Thymus (tissue), 11 donors: ENCODE measurements at regions not wholly inside any gene's neighbourhood (a gene's known extent, or its start where the extent isn't known, plus 50 kb on each side); places are given as distances from the start of the nearest gene placed in this dataset.

ENCODE experiments used
- DNase-seq, 9 donors: peaks; one replicate each; pipeline ENCODE4 v3.0.0-alpha.2; 2013; ENCODE audit warnings: low spot score in 9 of 9, low read depth in 6 of 9, missing footprints in 1 of 9
- H3K27ac ChIP-seq, 2 donors: one replicate each; pipeline ENCODE4 v1.5.1; 2013; ENCODE audit warnings: control low read depth in 1 of 2, low read depth in 1 of 2, low read length in 1 of 2, mild to moderate bottlenecking in 1 of 2, moderate library complexity in 1 of 2
- H3K27me3 ChIP-seq, 2 donors: one replicate each; pipeline ENCODE4 v1.5.1; 2013; ENCODE audit warnings: low read length in 1 of 2; ENCODE audit not compliant: control insufficient read depth in 2 of 2, insufficient read depth in 1 of 2
- H3K36me3 ChIP-seq, 2 donors: one replicate each; pipeline ENCODE4 v1.5.1; 2013; ENCODE audit warnings: low read length in 1 of 2, mild to moderate bottlenecking in 1 of 2, moderate library complexity in 1 of 2; ENCODE audit not compliant: control insufficient read depth in 2 of 2, insufficient read depth in 2 of 2
- H3K4me1 ChIP-seq, 2 donors: one replicate each; pipeline ENCODE4 v1.5.1; 2013; ENCODE audit warnings: low read length in 2 of 2; ENCODE audit not compliant: control insufficient read depth in 2 of 2, insufficient read depth in 2 of 2
- H3K4me3 ChIP-seq, 2 donors: one replicate each; pipeline ENCODE4 v1.5.1; 2013; ENCODE audit warnings: low read length in 2 of 2, control low read depth in 1 of 2, mild to moderate bottlenecking in 1 of 2
- H3K9me3 ChIP-seq, 2 donors: one replicate each; pipeline ENCODE4 v1.5.1; 2013; ENCODE audit warnings: low read length in 1 of 2, mild to moderate bottlenecking in 1 of 2; ENCODE audit not compliant: control insufficient read depth in 2 of 2, insufficient read depth in 1 of 2
- WGBS: extraction: QIAGEN DNeasy Blood & Tissue Kit; methylation state at CpG from one replicate; pipeline ENCODE4 v1.1.7; 2013; 5-methylcytosine and 5-hydroxymethylcytosine counted together
- donor health status: healthy.

DNA sequence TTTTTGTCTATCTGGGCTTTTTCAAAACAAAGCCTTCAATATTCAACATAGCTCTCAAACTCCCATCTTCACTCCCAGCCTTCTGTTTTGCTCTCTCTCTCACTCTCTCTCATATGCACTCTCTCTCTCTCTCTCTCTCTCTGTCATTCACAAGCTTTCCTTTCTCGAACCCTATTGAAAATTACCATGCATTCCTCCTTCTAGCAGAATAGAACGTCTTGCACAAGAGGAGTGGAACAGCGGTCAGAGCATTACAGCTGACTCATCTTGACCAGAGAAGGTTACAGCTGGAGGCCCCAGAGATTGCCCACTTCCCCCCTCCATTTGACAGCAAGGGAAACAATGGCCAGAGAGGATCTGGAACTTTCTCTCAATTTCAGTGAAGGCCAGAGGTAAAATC, 51.0 kb upstream of the LIFR start:
- Histone ChIP-seq H3K36me3 (no peaks in the 10 kb centered on the region), H3K4me3 (no peak overlapping the region), H3K27me3 (no peaks in the 10 kb centered on the region), H3K27ac (no peak overlapping the region), H3K9me3 (no peaks in the 10 kb centered on the region), H3K4me1 (no peaks in the 10 kb centered on the region)
- 10% methylated on average over 3 of the region's 3 CpGs for WGBS
- DNase-seq, result no peak

DNA sequence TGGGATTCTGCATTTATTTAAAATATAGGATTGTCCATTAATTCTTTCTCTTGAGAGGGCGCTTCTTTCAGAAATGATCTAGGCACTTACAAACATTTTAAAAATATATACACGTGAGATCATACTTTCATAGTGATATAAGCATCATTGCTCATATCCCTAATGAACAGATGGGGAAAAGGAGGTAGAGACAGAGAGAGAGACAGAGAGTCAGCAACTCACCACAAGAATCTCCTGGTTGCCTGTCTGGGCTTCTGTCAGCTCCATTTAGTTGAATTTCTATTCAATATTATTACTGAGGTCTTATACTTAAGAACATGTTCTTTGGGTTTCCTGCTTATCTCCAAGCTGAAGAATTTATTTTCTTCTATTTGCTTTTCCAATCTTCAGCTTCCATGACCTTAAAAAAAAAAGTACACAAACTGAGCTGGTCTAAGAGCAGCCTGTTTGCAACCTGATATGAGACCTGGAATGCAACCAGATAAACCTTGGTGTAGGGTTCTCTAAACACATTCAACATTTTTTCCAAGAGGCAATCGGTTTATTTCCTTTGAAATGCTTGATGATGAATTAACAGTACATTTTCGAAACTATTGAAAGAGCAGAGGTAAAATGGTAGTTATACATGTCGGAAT, 51.6 kb upstream of the LIFR start:
- H3K9me3 ChIP-seq, result no peaks in the 10 kb centered on the region
- WGBS, result 90% methylated on average over 5 of the region's 5 CpGs
- H3K4me1 ChIP-seq, result no peaks in the 10 kb centered on the region
- DNase-seq, result no peak
- H3K36me3 ChIP-seq, result no peaks in the 10 kb centered on the region
- no peak overlapping the region for H3K4me3 ChIP-seq
- H3K27ac ChIP-seq, result no peak overlapping the region
- H3K27me3 ChIP-seq, result no peaks in the 10 kb centered on the region

DNA sequence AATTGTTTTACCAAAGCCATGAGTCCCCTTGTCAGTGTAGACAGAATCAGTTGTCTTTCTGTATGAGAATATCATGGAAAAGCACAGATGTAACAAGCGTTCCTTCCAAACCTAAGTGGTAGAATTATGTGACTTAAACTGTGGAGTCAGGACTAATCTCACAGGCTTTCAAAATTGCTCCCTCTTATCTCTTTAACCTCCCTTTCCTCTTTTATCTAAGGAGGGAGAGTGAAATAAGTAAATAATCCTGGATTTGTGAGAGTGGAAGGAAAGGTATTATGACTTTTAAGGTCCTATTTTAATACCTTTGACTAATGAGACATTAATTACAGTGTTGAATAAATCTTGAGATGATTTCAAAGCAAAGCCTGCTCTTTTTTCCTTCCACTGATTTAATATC, 52.4 kb upstream of the LIFR start:
- 96% methylated on average over 1 of the region's 1 CpG for WGBS
- no peak for DNase-seq
- H3K9me3 ChIP-seq, result no peaks in the 10 kb centered on the region
- no peak overlapping the region for H3K4me3 ChIP-seq
- no peaks in the 10 kb centered on the region for H3K36me3 ChIP-seq
- H3K27ac ChIP-seq, result no peak overlapping the region
- H3K4me1 ChIP-seq, result no peaks in the 10 kb centered on the region
- no peaks in the 10 kb centered on the region for H3K27me3 ChIP-seq

DNA sequence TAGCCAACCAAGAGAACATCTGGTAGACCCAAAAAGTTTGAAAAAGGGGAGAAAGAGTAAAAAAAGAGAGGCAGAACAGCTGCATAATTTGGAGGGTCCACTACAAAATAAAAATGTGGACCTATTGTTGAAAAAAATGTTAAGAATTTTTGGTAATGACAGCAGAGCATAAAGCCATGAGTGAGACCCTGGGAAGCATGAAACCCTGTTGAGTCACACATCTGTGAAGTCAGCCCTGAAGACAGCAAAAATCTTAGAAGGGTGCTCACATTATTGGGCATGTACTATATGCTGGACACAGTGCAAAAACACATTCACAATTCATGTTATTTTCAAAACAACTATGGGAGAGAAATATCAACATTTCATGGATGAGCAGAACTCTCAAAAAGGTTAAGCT, 56.4 kb upstream of the LIFR start:
- H3K36me3 ChIP-seq, result no peaks in the 10 kb centered on the region
- H3K4me3 ChIP-seq, result no peak overlapping the region
- H3K4me1 ChIP-seq, result no peaks in the 10 kb centered on the region
- no peak for DNase-seq
- no peaks in the 10 kb centered on the region for H3K27me3 ChIP-seq
- H3K27ac ChIP-seq, result no peak overlapping the region
- no peaks in the 10 kb centered on the region for H3K9me3 ChIP-seq

DNA sequence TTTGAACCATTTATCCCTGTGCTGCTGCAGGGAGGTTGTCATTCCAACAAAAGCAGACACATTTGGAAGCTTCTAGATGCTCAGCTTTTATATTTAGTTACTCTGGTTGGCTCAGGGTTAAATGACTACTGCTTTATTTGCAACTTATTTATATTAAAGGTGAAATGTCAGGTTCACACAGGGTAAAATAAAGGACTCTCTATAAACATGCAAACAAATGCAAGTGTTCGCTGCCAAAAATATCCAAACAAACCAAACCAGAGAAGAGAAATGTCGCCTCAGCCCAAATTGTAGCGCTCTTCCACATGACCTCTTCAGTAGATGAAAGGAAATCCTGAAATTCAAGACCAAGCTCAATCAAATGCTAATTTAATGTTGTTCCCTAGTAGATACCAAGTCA, 57.0 kb upstream of the LIFR start:
- Histone ChIP-seq H3K4me1 (no peaks in the 10 kb centered on the region), H3K4me3 (no peak overlapping the region), H3K27ac (no peak overlapping the region), H3K9me3 (no peaks in the 10 kb centered on the region), H3K36me3 (no peaks in the 10 kb centered on the region), H3K27me3 (no peaks in the 10 kb centered on the region)
- WGBS, result 92% methylated on average over 3 of the region's 3 CpGs
- no peak for DNase-seq

DNA sequence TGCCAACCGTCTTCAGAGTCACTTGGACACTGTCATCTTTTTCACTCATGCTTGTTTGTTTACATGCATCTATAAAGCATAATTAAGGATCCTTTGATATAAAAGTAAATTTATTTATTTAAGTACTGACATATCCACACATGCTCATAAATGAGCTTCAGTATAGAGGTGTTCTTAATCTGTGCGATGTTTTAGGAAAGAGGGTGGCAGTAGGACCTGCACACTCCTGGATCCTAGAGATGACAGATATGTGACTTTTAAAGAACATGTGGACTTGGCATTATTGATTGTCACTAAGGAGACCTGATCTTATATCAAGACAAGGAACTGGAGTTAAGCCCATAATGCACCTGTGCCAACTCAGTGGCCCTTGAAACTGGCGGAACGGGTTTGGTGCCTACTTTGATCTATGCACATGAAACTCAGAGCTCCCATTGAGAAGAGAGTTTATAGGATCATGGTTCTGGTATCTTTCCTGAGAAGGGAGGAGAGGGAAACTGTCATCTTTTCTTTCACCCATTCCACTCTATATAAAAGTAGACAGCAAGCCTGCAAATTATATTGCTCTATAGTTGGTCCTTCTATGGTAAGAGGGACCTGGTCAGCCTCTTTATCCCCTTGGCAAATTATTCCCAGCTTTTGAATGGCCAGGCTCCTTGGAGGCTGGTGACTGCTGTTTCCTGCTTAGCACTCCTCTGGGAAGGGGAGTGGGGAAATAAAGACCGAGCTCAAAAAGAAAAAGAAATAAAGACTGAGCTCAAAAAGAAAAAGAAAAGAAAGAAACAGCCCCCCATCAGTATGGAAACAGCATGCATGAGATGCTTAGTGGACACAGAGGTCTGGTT, 57.8 kb upstream of the LIFR start:
- Histone ChIP-seq H3K9me3 (no peaks in the 10 kb centered on the region), H3K27ac (no peak overlapping the region), H3K4me3 (no peak overlapping the region), H3K27me3 (no peaks in the 10 kb centered on the region), H3K36me3 (no peaks in the 10 kb centered on the region), H3K4me1 (no peaks in the 10 kb centered on the region)
- WGBS, result 82% methylated on average over 5 of the region's 5 CpGs
- DNase-seq, result no peak

DNA sequence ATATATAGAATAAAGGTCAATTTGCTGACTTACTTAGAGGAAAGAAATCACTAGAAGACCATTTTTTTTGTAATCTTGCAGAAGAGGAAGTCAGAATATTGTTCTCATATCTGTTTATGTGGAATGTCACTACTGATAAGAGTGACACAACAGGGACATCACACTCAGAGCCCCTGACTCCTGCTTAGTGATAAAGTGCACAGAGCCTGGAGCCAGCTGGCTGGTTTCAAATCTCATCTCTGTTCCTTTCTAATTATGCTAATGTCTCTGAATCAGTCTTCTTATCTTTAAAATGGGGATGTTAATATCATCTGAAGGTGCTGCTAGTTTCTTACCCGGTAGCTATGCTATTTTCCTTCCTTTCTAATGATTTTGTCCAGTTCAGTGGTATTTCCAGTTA, 58.6 kb upstream of the LIFR start:
- Histone ChIP-seq H3K4me3 (no peak overlapping the region), H3K27ac (no peak overlapping the region), H3K36me3 (no peaks in the 10 kb centered on the region), H3K27me3 (no peaks in the 10 kb centered on the region), H3K4me1 (no peaks in the 10 kb centered on the region), H3K9me3 (no peaks in the 10 kb centered on the region)
- 88% methylated on average over 1 of the region's 1 CpG for WGBS
- no peak for DNase-seq

DNA sequence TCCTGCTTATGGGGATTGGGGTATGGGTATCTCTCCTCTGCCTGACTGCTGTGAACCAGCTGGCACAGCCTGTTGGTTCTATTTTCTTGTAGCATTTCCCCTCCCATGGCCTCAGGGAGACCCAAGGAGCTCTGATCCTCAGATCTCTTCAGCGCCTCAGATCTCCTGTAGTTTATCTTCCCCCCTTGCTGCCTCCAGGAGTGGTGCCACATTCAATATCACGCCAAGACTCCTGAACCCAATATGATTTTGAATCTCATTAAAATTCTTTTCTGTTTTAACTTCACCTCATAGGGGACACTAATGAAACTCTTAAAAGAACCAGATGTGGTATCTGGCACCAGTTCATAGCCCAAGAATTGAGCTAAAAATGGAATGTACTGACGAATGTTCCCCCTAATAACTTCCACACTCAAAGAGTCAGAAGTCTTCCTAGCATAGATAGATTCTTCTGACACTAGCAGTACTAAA, 59.6 kb upstream of the LIFR start:
- Histone ChIP-seq H3K27ac (no peak overlapping the region), H3K4me3 (no peak overlapping the region), H3K9me3 (no peaks in the 10 kb centered on the region), H3K27me3 (no peaks in the 10 kb centered on the region), H3K36me3 (no peaks in the 10 kb centered on the region), H3K4me1 (no peaks in the 10 kb centered on the region)
- WGBS, result 78% methylated on average over 3 of the region's 3 CpGs
- DNase-seq, result no peak

DNA sequence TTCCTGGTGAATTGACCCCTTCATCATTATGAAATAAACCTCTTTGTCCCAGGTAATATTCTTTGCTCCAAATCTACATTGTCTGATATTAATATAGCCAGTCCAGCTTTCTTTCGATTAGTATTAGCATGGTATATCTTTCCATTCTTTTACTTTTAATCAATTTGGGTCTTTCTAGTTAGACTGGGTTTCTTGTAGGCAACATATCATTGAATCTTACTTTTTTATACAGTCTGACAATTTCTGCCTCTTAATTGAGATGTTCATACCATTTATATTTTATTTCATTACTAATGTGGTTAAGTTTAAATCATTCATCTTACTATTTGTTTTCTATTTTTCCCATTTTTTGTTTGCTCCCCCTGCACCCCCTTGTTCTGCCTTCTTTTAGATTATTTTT, 61.7 kb upstream of the LIFR start:
- Histone ChIP-seq H3K27ac (no peak overlapping the region), H3K9me3 (no peaks in the 10 kb centered on the region), H3K4me1 (no peaks in the 10 kb centered on the region), H3K36me3 (no peaks in the 10 kb centered on the region), H3K4me3 (no peak overlapping the region), H3K27me3 (no peaks in the 10 kb centered on the region)
- no peak for DNase-seq
- 97% methylated on average over 1 of the region's 1 CpG for WGBS
